ENCODE measurements at regions not wholly inside any gene's neighbourhood (a gene's known extent, or its start where the extent isn't known, plus 50 kb on each side); places are given as distances from the start of the nearest gene placed in this dataset.

GRCh38 chr1:187460093-187460492, 631.3 kb downstream of the PLA2G4A start:
- ChIA-PET POLR2A (no interaction called here), CTCF (no interaction called here)
- DNase-seq (ENCODE audit: low read depth, low spot score): no peak
- TF ChIP-seq CTCF (IDR thresholded peaks at IDR 0.05; ENCODE audit: insufficient read depth, low read length, missing control alignments): no peak
- no peak overlapping the region for H3K4me3 ChIP-seq (ENCODE audit: low read depth, low read length)

GRCh38 chr1:187464320-187464719, 635.6 kb downstream of the PLA2G4A start:
- ChIA-PET CTCF (no interaction called here), POLR2A (no interaction called here)
- no peak for DNase-seq (ENCODE audit: low read depth, low spot score)
- H3K4me3 ChIP-seq (ENCODE audit: low read depth, low read length): no peak overlapping the region
- no peak for TF ChIP-seq CTCF (IDR thresholded peaks at IDR 0.05; ENCODE audit: insufficient read depth, low read length, missing control alignments)

DNA sequence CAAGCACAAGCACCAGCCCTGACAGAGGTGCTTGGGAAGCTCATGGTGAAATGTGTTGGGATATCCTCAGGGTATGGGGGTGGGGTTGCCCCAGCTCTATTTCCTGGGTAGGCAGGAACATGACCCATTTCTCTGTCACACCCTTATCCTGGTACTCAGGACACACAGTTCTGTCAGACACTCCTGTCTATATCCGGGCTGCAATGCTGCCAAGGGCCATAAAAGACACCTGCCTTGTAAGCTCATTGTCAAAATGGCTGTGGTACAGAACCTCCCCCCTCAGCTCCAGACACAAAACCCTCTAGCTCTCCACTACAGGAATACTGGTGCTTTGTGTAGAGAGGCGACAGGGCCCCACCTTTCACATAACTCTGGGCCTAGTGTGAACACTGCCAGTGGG, 636.7 kb downstream of the PLA2G4A start:
- POLR2A ChIA-PET: no interaction called here
- TF ChIP-seq CTCF (IDR thresholded peaks at IDR 0.05; ENCODE audit: insufficient read depth, low read length, missing control alignments): no peak
- no peak overlapping the region for H3K4me3 ChIP-seq (ENCODE audit: low read depth, low read length)
- DNase-seq (ENCODE audit: low read depth, low spot score): no peak
- CTCF ChIA-PET: no interaction called here

DNA sequence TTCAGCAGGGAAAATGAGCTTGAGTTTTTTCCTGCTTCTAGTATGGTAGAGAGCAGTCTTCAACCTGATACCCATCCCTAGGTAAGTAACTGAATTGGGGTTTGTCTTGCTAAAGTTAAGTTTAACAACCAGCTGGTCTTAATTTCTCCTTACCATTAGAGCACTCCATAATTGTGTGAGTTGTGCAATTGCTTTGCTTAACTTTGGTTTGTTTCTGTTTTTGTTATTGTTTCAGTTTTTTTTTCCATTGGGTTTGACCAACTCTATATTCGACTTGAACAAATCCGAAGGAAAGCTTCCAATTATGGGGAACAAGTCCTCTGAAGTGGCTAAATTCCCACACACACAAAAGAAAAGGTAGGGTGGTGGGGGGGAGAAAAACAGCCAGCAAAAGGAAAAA, 641.1 kb downstream of the PLA2G4A start:
- ChIA-PET CTCF (no interaction called here), POLR2A (no interaction called here)
- no peak overlapping the region for H3K4me3 ChIP-seq (ENCODE audit: low read depth, low read length)
- no peak for DNase-seq (ENCODE audit: low read depth, low spot score)
- TF ChIP-seq CTCF (IDR thresholded peaks at IDR 0.05; ENCODE audit: insufficient read depth, low read length, missing control alignments): no peak

- ChIA-PET CTCF (no interaction called here), POLR2A (no interaction called here)
- no peak for DNase-seq (ENCODE audit: low read depth, low spot score)
- no peak overlapping the region for H3K4me3 ChIP-seq (ENCODE audit: low read depth, low read length)
- no peak for TF ChIP-seq CTCF (IDR thresholded peaks at IDR 0.05; ENCODE audit: insufficient read depth, low read length, missing control alignments)
These were observed 642.8 kb downstream of the PLA2G4A start for GRCh38 chr1:187471555-187471954.

DNA sequence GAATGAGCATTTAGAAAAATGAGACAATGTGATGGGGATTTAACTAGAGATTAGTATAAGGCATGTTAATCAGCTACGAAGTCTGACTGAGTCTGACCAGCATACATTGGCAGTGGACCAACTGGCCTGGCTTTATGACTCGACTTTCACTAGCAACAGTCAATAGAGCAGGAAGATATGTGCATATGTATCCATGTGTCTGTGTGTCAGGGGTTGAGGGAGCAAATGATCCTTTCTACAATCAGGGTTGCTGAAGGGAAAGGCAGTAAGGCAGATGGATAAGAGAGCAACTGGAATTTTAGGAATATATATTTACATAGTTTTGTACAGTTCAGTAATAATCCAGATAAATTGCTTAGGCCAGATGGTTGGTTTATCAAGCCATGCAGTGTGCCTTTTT, 645.6 kb downstream of the PLA2G4A start:
- no peak for DNase-seq (ENCODE audit: low read depth, low spot score)
- CTCF ChIA-PET: no interaction called here
- POLR2A ChIA-PET: interaction anchor here (0.6 kb wide), 1 partner anchor 20 kb away, joined by 5 read pairs; no protein-coding TSS in a partner anchor
- no peak for TF ChIP-seq CTCF (IDR thresholded peaks at IDR 0.05; ENCODE audit: insufficient read depth, low read length, missing control alignments)
- no peak overlapping the region for H3K4me3 ChIP-seq (ENCODE audit: low read depth, low read length)
